Endothelial cell (in vitro differentiated cells): ENCODE measurements at regions not wholly inside any gene's neighbourhood (a gene's known extent, or its start where the extent isn't known, plus 50 kb on each side); places are given as distances from the start of the nearest gene placed in this dataset.

ENCODE experiments used
- DNase-seq: peaks from one replicate; pipeline ENCODE4 v3.0.0; 2021; ENCODE audit warnings: low spot score
- H3K27ac Mint-ChIP-seq: one replicate; pipeline ENCODE4 v1.8.0; 2021; ENCODE audit warnings: mixed read lengths, inconsistent platforms; ENCODE audit not compliant: unreplicated experiment
- H3K27me3 Mint-ChIP-seq: one replicate; pipeline ENCODE4 v1.8.0; 2021; ENCODE audit warnings: mild to moderate bottlenecking, moderate library complexity, mixed read lengths, inconsistent platforms; ENCODE audit not compliant: unreplicated experiment
- H3K36me3 Mint-ChIP-seq: one replicate; pipeline ENCODE4 v1.8.0; 2021; ENCODE audit warnings: mild to moderate bottlenecking, low read depth, mixed read lengths, inconsistent platforms; ENCODE audit not compliant: unreplicated experiment
- H3K4me1 Mint-ChIP-seq: one replicate; pipeline ENCODE4 v1.8.0; 2021; ENCODE audit warnings: mild to moderate bottlenecking, mixed read lengths, inconsistent platforms; ENCODE audit not compliant: unreplicated experiment
- H3K4me3 Mint-ChIP-seq: one replicate; pipeline ENCODE4 v1.8.0; 2021; ENCODE audit warnings: mild to moderate bottlenecking, mixed read lengths, inconsistent platforms; ENCODE audit not compliant: unreplicated experiment
- H3K9me3 Mint-ChIP-seq: one replicate; pipeline ENCODE4 v1.8.0; 2021; ENCODE audit warnings: mixed read lengths, inconsistent platforms; ENCODE audit not compliant: unreplicated experiment
- CTCF ChIP-seq: fragments of 200-600 bp; sonication (generic); IDR thresholded peaks from one replicate; pipeline ENCODE4 v1.5.0; 2021; ENCODE audit warnings: antibody characterized with exemption; ENCODE audit not compliant: unreplicated experiment

GRCh38 chr13:81821259-81821658, 1480.3 kb upstream of the SPRY2 start:
- no peak for TF ChIP-seq CTCF
- H3K4me1 Mint-ChIP-seq: no peaks in the 10 kb centered on the region
- H3K27me3 Mint-ChIP-seq: no peaks in the 10 kb centered on the region

GRCh38 chr13:81800433-81800832, 1459.5 kb upstream of the SPRY2 start:
- no peak for TF ChIP-seq CTCF
- no peak for DNase-seq
- no peaks in the 10 kb centered on the region for H3K9me3 Mint-ChIP-seq
- H3K36me3 Mint-ChIP-seq: no peaks in the 10 kb centered on the region
- no peak overlapping the region for H3K4me3 Mint-ChIP-seq
- H3K4me1 Mint-ChIP-seq: no peaks in the 10 kb centered on the region
- no peak overlapping the region for H3K27ac Mint-ChIP-seq
- no peaks in the 10 kb centered on the region for H3K27me3 Mint-ChIP-seq

More at GRCh38 chr13:81821259-81821658, 1480.3 kb upstream of the SPRY2 start:
- no peaks in the 10 kb centered on the region for H3K36me3 Mint-ChIP-seq
- no peaks in the 10 kb centered on the region for H3K9me3 Mint-ChIP-seq
- DNase-seq: no peak
- H3K4me3 Mint-ChIP-seq: no peak overlapping the region
- no peak overlapping the region for H3K27ac Mint-ChIP-seq

- no peak for TF ChIP-seq CTCF
- no peak overlapping the region for H3K4me3 Mint-ChIP-seq
- H3K4me1 Mint-ChIP-seq: no peaks in the 10 kb centered on the region
- H3K27me3 Mint-ChIP-seq: peaks cover 2% of the 10 kb centered on the region
- no peaks in the 10 kb centered on the region for H3K9me3 Mint-ChIP-seq
- no peak overlapping the region for H3K27ac Mint-ChIP-seq
- no peaks in the 10 kb centered on the region for H3K36me3 Mint-ChIP-seq
- no peak for DNase-seq
Measured at GRCh38 chr13:81795710-81796109, 1454.8 kb upstream of the SPRY2 start.

GRCh38 chr13:81791641-81792040, 1450.7 kb upstream of the SPRY2 start:
- H3K4me3 Mint-ChIP-seq: no peak overlapping the region
- no peaks in the 10 kb centered on the region for H3K9me3 Mint-ChIP-seq
- H3K27me3 Mint-ChIP-seq: peaks cover 2% of the 10 kb centered on the region
- no peak for TF ChIP-seq CTCF
- H3K27ac Mint-ChIP-seq: no peak overlapping the region
- DNase-seq: no peak
- H3K4me1 Mint-ChIP-seq: no peaks in the 10 kb centered on the region
- no peaks in the 10 kb centered on the region for H3K36me3 Mint-ChIP-seq

- Mint-ChIP-seq H3K4me3 (no peak overlapping the region), H3K9me3 (no peaks in the 10 kb centered on the region), H3K27me3 (no peaks in the 10 kb centered on the region), H3K4me1 (no peaks in the 10 kb centered on the region), H3K27ac (no peak overlapping the region), H3K36me3 (no peaks in the 10 kb centered on the region)
- TF ChIP-seq CTCF: no peak
- no peak for DNase-seq
Measured at GRCh38 chr13:81781471-81781870, 1440.5 kb upstream of the SPRY2 start.
